ENCODE measurements at regions not wholly inside any gene's neighbourhood (a gene's known extent, or its start where the extent isn't known, plus 50 kb on each side); places are given as distances from the start of the nearest gene placed in this dataset.
"Not testable (repeated sequence)": the region's sequence is repeated elsewhere in the genome, so short reads cannot be mapped to it uniquely, and the experiment has no call there.

- not testable (repeated sequence) for H3K9ac ChIP-seq (ENCODE audit: extremely low read depth, insufficient read length, low read length); H3K9me3 ChIP-seq (ENCODE audit: control insufficient read depth, low read depth, low read length); H2BK120ac ChIP-seq (ENCODE audit: low read depth, low read length, poor library complexity, severe bottlenecking); H2AK5ac ChIP-seq (ENCODE audit: insufficient read length, low read length); H3K27me3 Mint-ChIP-seq (ENCODE audit: low read depth); H3K4me2 ChIP-seq (ENCODE audit: insufficient read depth, insufficient read length, low read length); H2BK5ac ChIP-seq (ENCODE audit: insufficient read length, low read length); H3K79me2 ChIP-seq (ENCODE audit: insufficient read depth, low read length); H3K23ac ChIP-seq (ENCODE audit: insufficient read length, low read depth, low read length); H3K36me3 Mint-ChIP-seq (ENCODE audit: insufficient read depth in 1 of 3, low read depth in 3 of 3); H3K4me3 Mint-ChIP-seq; H3K4ac ChIP-seq (ENCODE audit: low read depth, low read length); H3K4me1 Mint-ChIP-seq; H4K20me1 ChIP-seq (ENCODE audit: control insufficient read depth, insufficient read depth, insufficient read length); H3K56ac ChIP-seq (ENCODE audit: insufficient read length, low read depth, low read length); H3K23me2 ChIP-seq (ENCODE audit: insufficient read length, low read depth, low read length, poor library complexity, severe bottlenecking); H2BK20ac ChIP-seq (ENCODE audit: low read depth, low read length, poor library complexity, severe bottlenecking); H3K18ac ChIP-seq (ENCODE audit: insufficient read length, low read depth, low read length); H2AFZ ChIP-seq (ENCODE audit: low read length); H3K4me1 ChIP-seq (ENCODE audit: insufficient read depth, low read length); H3K27ac ChIP-seq (ENCODE audit: insufficient read length, low read depth, low read length); H3K9me3 Mint-ChIP-seq; H2BK12ac ChIP-seq (ENCODE audit: insufficient read length, low read depth, low read length); H4K91ac ChIP-seq (ENCODE audit: insufficient read length, low read depth, low read length); H3K79me1 ChIP-seq (ENCODE audit: insufficient read depth, low read depth, low read length, poor library complexity, severe bottlenecking); H3K27ac Mint-ChIP-seq; DNase-seq; H2BK15ac ChIP-seq (ENCODE audit: low read depth, low read length); H3T11ph ChIP-seq (ENCODE audit: low read length); H4K8ac ChIP-seq (replicated peaks; ENCODE audit: insufficient read length, low read depth, low read length); H3K14ac ChIP-seq (ENCODE audit: insufficient read depth, low read length); H4K5ac ChIP-seq (ENCODE audit: insufficient read length, low read depth, low read length); H3K27me3 ChIP-seq (ENCODE audit: insufficient read depth, low read length)
- no CpG with 5 or more reads among the region's 1 CpG for WGBS (ENCODE audit: extremely low coverage, insufficient read length, low lambda C conversion rate)
Observed at GRCh38 chr10:46665536-46665935, 86.6 kb downstream of the SYT15 start.

DNA sequence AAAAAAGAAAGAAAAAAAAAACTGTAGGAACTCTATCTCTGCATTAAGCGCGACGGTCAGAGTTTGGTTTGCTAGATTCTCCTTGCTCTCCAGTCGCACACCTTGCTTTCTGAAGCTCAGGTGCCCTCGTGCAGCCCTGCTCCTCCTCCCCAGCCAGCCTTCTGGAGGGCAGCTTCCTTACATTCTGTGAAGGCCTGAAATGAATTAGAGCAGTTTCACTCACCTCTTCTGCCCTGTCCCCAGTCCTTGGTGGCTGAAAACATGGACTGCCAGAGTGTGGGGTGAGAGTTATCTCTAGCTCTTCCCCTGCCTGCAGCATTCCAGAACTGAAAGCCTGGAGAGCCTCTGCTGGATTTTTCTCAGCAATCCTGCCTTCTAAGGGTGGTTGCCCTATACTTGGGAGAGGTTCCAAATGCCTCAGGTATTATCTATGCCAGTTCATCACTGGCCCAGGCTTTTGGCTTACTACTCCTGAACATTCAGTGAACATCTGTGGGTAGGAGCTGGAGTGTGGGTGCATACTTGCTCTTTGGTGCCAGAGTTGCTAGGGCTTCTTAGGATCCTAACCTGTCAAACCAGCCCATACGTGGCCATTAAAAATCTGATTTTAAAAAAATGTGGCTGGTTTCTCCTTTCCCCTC lies 89.5 kb downstream of the SYT15 start:
- not testable (repeated sequence) for H2BK20ac ChIP-seq (ENCODE audit: low read depth, low read length, poor library complexity, severe bottlenecking); H2BK15ac ChIP-seq (ENCODE audit: low read depth, low read length); H3K23ac ChIP-seq (ENCODE audit: insufficient read length, low read depth, low read length); H3K23me2 ChIP-seq (ENCODE audit: insufficient read length, low read depth, low read length, poor library complexity, severe bottlenecking); H3K14ac ChIP-seq (ENCODE audit: insufficient read depth, low read length); H3K27ac ChIP-seq (ENCODE audit: insufficient read length, low read depth, low read length); H3K27me3 Mint-ChIP-seq (ENCODE audit: low read depth); H4K8ac ChIP-seq (replicated peaks; ENCODE audit: insufficient read length, low read depth, low read length); H3T11ph ChIP-seq (ENCODE audit: low read length); H3K36me3 Mint-ChIP-seq (ENCODE audit: insufficient read depth in 1 of 3, low read depth in 3 of 3); H3K27ac Mint-ChIP-seq; H3K79me1 ChIP-seq (ENCODE audit: insufficient read depth, low read depth, low read length, poor library complexity, severe bottlenecking); H2BK5ac ChIP-seq (ENCODE audit: insufficient read length, low read length); H2AK5ac ChIP-seq (ENCODE audit: insufficient read length, low read length); H3K27me3 ChIP-seq (ENCODE audit: insufficient read depth, low read length); H4K20me1 ChIP-seq (ENCODE audit: control insufficient read depth, insufficient read depth, insufficient read length); H4K5ac ChIP-seq (ENCODE audit: insufficient read length, low read depth, low read length); H2AFZ ChIP-seq (ENCODE audit: low read length); H4K91ac ChIP-seq (ENCODE audit: insufficient read length, low read depth, low read length); H3K9ac ChIP-seq (ENCODE audit: extremely low read depth, insufficient read length, low read length); H2BK12ac ChIP-seq (ENCODE audit: insufficient read length, low read depth, low read length); H3K18ac ChIP-seq (ENCODE audit: insufficient read length, low read depth, low read length); H3K79me2 ChIP-seq (ENCODE audit: insufficient read depth, low read length); H3K9me3 Mint-ChIP-seq; H3K4me2 ChIP-seq (ENCODE audit: insufficient read depth, insufficient read length, low read length); H2BK120ac ChIP-seq (ENCODE audit: low read depth, low read length, poor library complexity, severe bottlenecking); H3K56ac ChIP-seq (ENCODE audit: insufficient read length, low read depth, low read length); H3K4me3 Mint-ChIP-seq; H3K4me1 Mint-ChIP-seq; H3K9me3 ChIP-seq (ENCODE audit: control insufficient read depth, low read depth, low read length); H3K4me1 ChIP-seq (ENCODE audit: insufficient read depth, low read length); H3K4ac ChIP-seq (ENCODE audit: low read depth, low read length)
- peak; percentile 16 for DNase-seq
- no CpG with 5 or more reads among the region's 6 CpGs for WGBS (ENCODE audit: extremely low coverage, insufficient read length, low lambda C conversion rate)
